H9 (cell line): ENCODE measurements at regions not wholly inside any gene's neighbourhood (a gene's known extent, or its start where the extent isn't known, plus 50 kb on each side); places are given as distances from the start of the nearest gene placed in this dataset.

Source experiments
- DNase-seq: peaks from one replicate; pipeline ENCODE4 v3.0.0-alpha.2; 2017
- H2AFZ ChIP-seq: one replicate; pipeline ENCODE4 v1.6.1; 2013; ENCODE audit warnings: mild to moderate bottlenecking, low read length, control low read depth, moderate library complexity
- H2AK5ac ChIP-seq: 2 replicates; pipeline ENCODE4 v1.6.1; 2013; ENCODE audit warnings: low read length, control low read depth, mixed read lengths; ENCODE audit not compliant: insufficient read length
- H2BK120ac ChIP-seq: one replicate; pipeline ENCODE4 v1.6.1; 2013; ENCODE audit warnings: low read depth, mild to moderate bottlenecking, low read length, control low read depth, inconsistent platforms; ENCODE audit not compliant: poor library complexity, severe bottlenecking
- H2BK12ac ChIP-seq: 2 replicates; pipeline ENCODE4 v1.6.1; 2013; ENCODE audit warnings: low read length, control low read depth, mixed read lengths, low read depth; ENCODE audit not compliant: insufficient read length
- H2BK15ac ChIP-seq: 2 replicates; pipeline ENCODE4 v1.6.1; 2013; ENCODE audit warnings: low read depth, low read length, control low read depth
- H2BK20ac ChIP-seq: one replicate; pipeline ENCODE4 v1.6.1; 2013; ENCODE audit warnings: low read depth, mild to moderate bottlenecking, low read length, control low read depth, inconsistent platforms; ENCODE audit not compliant: poor library complexity, severe bottlenecking
- H2BK5ac ChIP-seq: 2 replicates; pipeline ENCODE4 v1.6.1; 2013; ENCODE audit warnings: low read length, control low read depth, mixed read lengths; ENCODE audit not compliant: insufficient read length
- H3K14ac ChIP-seq: 2 replicates; pipeline ENCODE4 v1.6.1; 2013; ENCODE audit warnings: low read length, control low read depth; ENCODE audit not compliant: insufficient read depth
- H3K18ac ChIP-seq: 2 replicates; pipeline ENCODE4 v1.6.1; 2013; ENCODE audit warnings: low read depth, mild to moderate bottlenecking, mixed read lengths, low read length, control low read depth; ENCODE audit not compliant: insufficient read length
- H3K23ac ChIP-seq: 2 replicates; pipeline ENCODE4 v1.6.1; 2013; ENCODE audit warnings: low read length, control low read depth, mixed read lengths, low read depth; ENCODE audit not compliant: insufficient read length
- H3K23me2 ChIP-seq: 2 replicates; pipeline ENCODE4 v1.6.1; 2013; ENCODE audit warnings: low read depth, mild to moderate bottlenecking, mixed read lengths, low read length, control low read depth; ENCODE audit not compliant: insufficient read length, poor library complexity, severe bottlenecking
- H3K27ac ChIP-seq: 2 replicates; pipeline ENCODE4 v1.5.1; 2013; ENCODE audit warnings: low read length, control low read depth, mixed read lengths, low read depth; ENCODE audit not compliant: insufficient read length
- H3K27me3 ChIP-seq: 2 replicates; pipeline ENCODE4 v1.6.1; 2013; ENCODE audit warnings: low read length, control low read depth, inconsistent platforms; ENCODE audit not compliant: insufficient read depth
- H3K4ac ChIP-seq: 2 replicates; pipeline ENCODE4 v1.6.1; 2013; ENCODE audit warnings: low read depth, mild to moderate bottlenecking, control low read depth, inconsistent platforms, low read length, moderate library complexity
- H3K4me1 ChIP-seq: 2 replicates; pipeline ENCODE4 v1.6.1; 2013; ENCODE audit warnings: low read length, control low read depth, inconsistent platforms; ENCODE audit not compliant: insufficient read depth
- H3K4me2 ChIP-seq: 2 replicates; pipeline ENCODE4 v1.6.1; 2013; ENCODE audit warnings: low read length, control low read depth, mixed read lengths; ENCODE audit not compliant: insufficient read length, insufficient read depth
- H3K56ac ChIP-seq: 2 replicates; pipeline ENCODE4 v1.6.1; 2013; ENCODE audit warnings: low read depth, mild to moderate bottlenecking, mixed read lengths, low read length, control low read depth; ENCODE audit not compliant: insufficient read length
- H3K79me1 ChIP-seq: 2 replicates; pipeline ENCODE4 v1.6.1; 2013; ENCODE audit warnings: low read depth, mild to moderate bottlenecking, moderate library complexity, low read length, control low read depth, inconsistent platforms; ENCODE audit not compliant: insufficient read depth, poor library complexity, severe bottlenecking
- H3K79me2 ChIP-seq: 2 replicates; pipeline ENCODE4 v1.6.1; 2013; ENCODE audit warnings: low read length, control low read depth, inconsistent platforms; ENCODE audit not compliant: insufficient read depth
- H3K9ac ChIP-seq: 2 replicates; pipeline ENCODE4 v1.6.1; 2013; ENCODE audit warnings: low read length, control low read depth, mixed read lengths; ENCODE audit not compliant: insufficient read length; ENCODE audit errors: extremely low read depth
- H3K9me3 ChIP-seq: one replicate; pipeline ENCODE4 v1.6.1; 2013; ENCODE audit warnings: low read depth, low read length, inconsistent platforms; ENCODE audit not compliant: control insufficient read depth
- H3T11ph ChIP-seq: one replicate; pipeline ENCODE4 v1.6.1; 2013; ENCODE audit warnings: mild to moderate bottlenecking, low read length, control low read depth, inconsistent platforms
- H4K20me1 ChIP-seq: one replicate; pipeline ENCODE4 v1.6.1; 2013; ENCODE audit not compliant: control insufficient read depth, insufficient read length, insufficient read depth
- H4K5ac ChIP-seq: 2 replicates; pipeline ENCODE4 v1.6.1; 2013; ENCODE audit warnings: low read depth, mild to moderate bottlenecking, mixed read lengths, low read length, control low read depth; ENCODE audit not compliant: insufficient read length
- H4K8ac ChIP-seq: replicated peaks from 2 replicates; pipeline ENCODE4 v1.6.1; 2013; ENCODE audit warnings: low read length, control low read depth, mixed read lengths, low read depth; ENCODE audit not compliant: insufficient read length
- H4K91ac ChIP-seq: 2 replicates; pipeline ENCODE4 v1.6.1; 2013; ENCODE audit warnings: low read depth, mild to moderate bottlenecking, moderate library complexity, mixed read lengths, low read length, control low read depth; ENCODE audit not compliant: insufficient read length
- H3K27ac Mint-ChIP-seq, 3 experiments: 2 replicates in 2 of 3; 3 replicates in 1 of 3; pipeline ENCODE4 v1.8.0; 2020 to 2021; ENCODE audit warnings: mixed read lengths in 3 of 3, mild to moderate bottlenecking in 1 of 3, moderate library complexity in 1 of 3
- H3K27me3 Mint-ChIP-seq: 2 replicates; pipeline ENCODE4 v1.8.0; 2021; ENCODE audit warnings: low read depth, mild to moderate bottlenecking, moderate library complexity, mixed read lengths
- H3K36me3 Mint-ChIP-seq, 3 experiments: 2 replicates in 2 of 3; 3 replicates in 1 of 3; pipeline ENCODE4 v1.8.0; 2020 to 2021; ENCODE audit warnings: low read depth in 3 of 3, mixed read lengths in 3 of 3; ENCODE audit not compliant: insufficient read depth in 1 of 3
- H3K4me1 Mint-ChIP-seq, 2 experiments: 2 replicates each; pipeline ENCODE4 v1.8.0; 2020; ENCODE audit warnings: mixed read lengths in 2 of 2
- H3K4me3 Mint-ChIP-seq, 2 experiments: 2 replicates in 1 of 2; 3 replicates in 1 of 2; pipeline ENCODE4 v1.8.0; 2020 to 2021; ENCODE audit warnings: mild to moderate bottlenecking in 2 of 2, mixed read lengths in 2 of 2, moderate library complexity in 1 of 2
- H3K9me3 Mint-ChIP-seq, 2 experiments: 2 replicates in 1 of 2; 3 replicates in 1 of 2; pipeline ENCODE4 v1.8.0; 2020; ENCODE audit warnings: mild to moderate bottlenecking in 2 of 2, mixed read lengths in 2 of 2, moderate library complexity in 1 of 2
- WGBS: extraction: QIAGEN DNeasy Blood & Tissue Kit; methylation state at CpG from one replicate; pipeline ENCODE4 v1.1.7; 2013; ENCODE audit warnings: missing lambda C conversion rate, low lambda C conversion rate, mixed read lengths; ENCODE audit not compliant: insufficient read length; ENCODE audit errors: extremely low coverage; 5-methylcytosine and 5-hydroxymethylcytosine counted together
- TF ChIP-seq, protein P1 (sequence below): fragments of 200-600 bp; sonication (generic); conservative IDR thresholded peaks from 3 replicates; pipeline ENCODE4 v1.8.0; 2021; ENCODE audit warnings: antibody characterized with exemption, mild to moderate bottlenecking

DNA sequence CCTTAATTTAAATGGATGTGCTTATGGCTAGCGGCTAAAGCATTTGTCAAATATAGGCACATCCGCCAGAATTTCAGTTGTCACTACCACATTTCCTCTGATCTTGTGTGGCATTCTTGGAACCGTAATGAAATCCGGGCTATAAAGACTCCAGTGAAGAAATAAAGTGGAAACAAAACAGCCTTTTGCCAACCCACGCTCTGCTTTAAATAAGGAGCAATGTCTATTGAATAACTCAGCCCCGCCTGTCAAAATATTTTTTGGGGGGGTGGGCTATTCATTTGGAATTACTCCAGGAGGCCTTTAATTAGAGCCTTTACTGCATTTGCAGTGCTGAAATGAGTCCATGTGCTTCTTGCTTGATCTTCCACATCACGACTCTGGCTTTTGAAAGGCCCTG lies 179.6 kb upstream of the RPH3A start:
- H3K79me2 ChIP-seq: no peaks in the 10 kb centered on the region
- Mint-ChIP-seq H3K27ac (no peak overlapping the region), H3K4me3 (no peak overlapping the region), H3K4me1 (peaks cover 12 to 28% of the 10 kb centered on the region in 2 experiments), H3K27me3 (peaks cover 60% of the 10 kb centered on the region), H3K36me3 (peaks cover 0 to 7% (median 0%) of the 10 kb centered on the region in 3 experiments; a peak in 1 of 7 replicates), H3K9me3 (peaks cover 0 to 6% of the 10 kb centered on the region in 2 experiments; a peak in 2 of 5 replicates)
- H3T11ph ChIP-seq: no peak overlapping the region
- no peaks in the 10 kb centered on the region for H4K20me1 ChIP-seq
- H2AK5ac ChIP-seq: no peak overlapping the region
- H3K4ac ChIP-seq: no peak overlapping the region
- H3K23me2 ChIP-seq: no peaks in the 10 kb centered on the region
- no peak overlapping the region for H3K56ac ChIP-seq
- no peaks in the 10 kb centered on the region for H3K9me3 ChIP-seq
- H4K8ac ChIP-seq: no peak overlapping the region
- H3K9ac ChIP-seq: no peak overlapping the region
- H2BK12ac ChIP-seq: no peak overlapping the region
- no peak overlapping the region for H2BK20ac ChIP-seq
- H3K79me1 ChIP-seq: no peaks in the 10 kb centered on the region
- H3K27me3 ChIP-seq: no peaks in the 10 kb centered on the region; the same call in 1 of the 2 replicates
- H3K4me2 ChIP-seq: no peak overlapping the region
- H2BK120ac ChIP-seq: no peak overlapping the region
- no peak overlapping the region for H3K14ac ChIP-seq
- no peak overlapping the region for H2BK5ac ChIP-seq
- DNase-seq: no peak
- no peak overlapping the region for H4K91ac ChIP-seq
- no peak overlapping the region for H3K23ac ChIP-seq
- H2BK15ac ChIP-seq: no peak overlapping the region
- no peak overlapping the region for H3K27ac ChIP-seq
- H2AFZ ChIP-seq: no peak overlapping the region
- no peak overlapping the region for H3K18ac ChIP-seq
- WGBS: no CpG with 5 or more reads among the region's 7 CpGs
- no peaks in the 10 kb centered on the region; the same call in none of the 2 replicates for H3K4me1 ChIP-seq
- TF ChIP-seq, protein P1, sequence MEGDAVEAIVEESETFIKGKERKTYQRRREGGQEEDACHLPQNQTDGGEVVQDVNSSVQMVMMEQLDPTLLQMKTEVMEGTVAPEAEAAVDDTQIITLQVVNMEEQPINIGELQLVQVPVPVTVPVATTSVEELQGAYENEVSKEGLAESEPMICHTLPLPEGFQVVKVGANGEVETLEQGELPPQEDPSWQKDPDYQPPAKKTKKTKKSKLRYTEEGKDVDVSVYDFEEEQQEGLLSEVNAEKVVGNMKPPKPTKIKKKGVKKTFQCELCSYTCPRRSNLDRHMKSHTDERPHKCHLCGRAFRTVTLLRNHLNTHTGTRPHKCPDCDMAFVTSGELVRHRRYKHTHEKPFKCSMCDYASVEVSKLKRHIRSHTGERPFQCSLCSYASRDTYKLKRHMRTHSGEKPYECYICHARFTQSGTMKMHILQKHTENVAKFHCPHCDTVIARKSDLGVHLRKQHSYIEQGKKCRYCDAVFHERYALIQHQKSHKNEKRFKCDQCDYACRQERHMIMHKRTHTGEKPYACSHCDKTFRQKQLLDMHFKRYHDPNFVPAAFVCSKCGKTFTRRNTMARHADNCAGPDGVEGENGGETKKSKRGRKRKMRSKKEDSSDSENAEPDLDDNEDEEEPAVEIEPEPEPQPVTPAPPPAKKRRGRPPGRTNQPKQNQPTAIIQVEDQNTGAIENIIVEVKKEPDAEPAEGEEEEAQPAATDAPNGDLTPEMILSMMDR: no peak
- H4K5ac ChIP-seq: no peak overlapping the region
